ENCODE measurements at regions not wholly inside any gene's neighbourhood (a gene's known extent, or its start where the extent isn't known, plus 50 kb on each side); places are given as distances from the start of the nearest gene placed in this dataset.

DNA sequence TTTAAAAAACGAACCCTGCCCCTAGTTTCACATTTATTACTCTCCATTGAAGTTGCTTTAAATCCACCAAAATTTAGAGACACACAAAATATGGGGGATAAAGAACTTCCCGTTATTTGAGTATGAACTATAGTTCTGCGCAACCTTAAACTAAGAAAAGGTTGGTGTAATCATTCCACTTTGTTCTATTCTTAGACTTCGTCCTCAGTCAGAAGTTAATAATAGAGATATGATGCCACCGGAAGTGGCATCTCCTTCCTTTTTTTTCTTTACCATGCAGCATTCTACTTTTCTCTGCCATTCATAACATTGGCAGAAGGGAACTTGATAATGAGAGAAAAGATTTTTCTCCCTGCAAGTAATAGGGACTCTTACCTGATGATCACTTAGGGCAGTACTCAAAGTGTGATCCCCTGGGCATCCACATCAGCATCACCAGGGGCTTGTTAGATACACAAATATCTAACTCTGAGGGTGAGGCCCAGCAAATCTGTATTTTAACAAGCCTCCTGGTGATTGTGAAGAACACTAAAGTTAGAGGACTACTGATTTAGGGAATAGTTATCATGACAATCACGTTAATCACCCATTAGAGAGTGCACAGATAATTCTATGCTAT, 147.7 kb upstream of the DTNA start:
- H3K23me2 ChIP-seq (ENCODE audit: low read depth, low read length), result no peaks in the 10 kb centered on the region
- TF ChIP-seq SP1 (IDR thresholded peaks at IDR 0.05; ENCODE audit: low read depth, low read length) (no peak), PHF8 (conservative IDR thresholded peaks at IDR 0.05; ENCODE audit: low read depth, low read length) (no peak), EP300 (IDR thresholded peaks at IDR 0.05; ENCODE audit: borderline replicate concordance in 1 of 2, low read depth in 2 of 2, low read length in 2 of 2) (no peak), RNF2 (IDR thresholded peaks at IDR 0.05; ENCODE audit: borderline replicate concordance, low read depth, low read length, missing control alignments, poor library complexity, severe bottlenecking) (no peak)
- TF ChIP-seq, protein P1, sequence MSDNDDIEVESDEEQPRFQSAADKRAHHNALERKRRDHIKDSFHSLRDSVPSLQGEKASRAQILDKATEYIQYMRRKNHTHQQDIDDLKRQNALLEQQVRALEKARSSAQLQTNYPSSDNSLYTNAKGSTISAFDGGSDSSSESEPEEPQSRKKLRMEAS (IDR thresholded peaks at IDR 0.05), result no peak
- TF ChIP-seq, protein P2, sequence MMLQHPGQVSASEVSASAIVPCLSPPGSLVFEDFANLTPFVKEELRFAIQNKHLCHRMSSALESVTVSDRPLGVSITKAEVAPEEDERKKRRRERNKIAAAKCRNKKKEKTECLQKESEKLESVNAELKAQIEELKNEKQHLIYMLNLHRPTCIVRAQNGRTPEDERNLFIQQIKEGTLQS (IDR thresholded peaks at IDR 0.05; ENCODE audit: insufficient read depth, low read depth, low read length), result no peak
- DNase-seq (ENCODE audit: low read depth in 1 of 2, low spot score in 2 of 2) (no peak), FAIRE-seq (no peak)
- no peak overlapping the region for H3K56ac ChIP-seq (replicated peaks; ENCODE audit: insufficient read length, low read depth, low read length)
- H4K20me1 ChIP-seq (replicated peaks in 1 of 2; ENCODE audit: control insufficient read depth in 1 of 2, insufficient read depth in 2 of 2, low read length in 2 of 2), result no peaks in the 10 kb centered on the region
- no peak overlapping the region for H4K91ac ChIP-seq (replicated peaks; ENCODE audit: insufficient read length, low read length)
- POLR2A ChIA-PET (ENCODE audit: partially characterized antibody), result no interaction called here
- no peak overlapping the region for H2BK15ac ChIP-seq (ENCODE audit: low read length)
- CTCF ChIA-PET (ENCODE audit: partially characterized antibody), result no interaction called here
- H2BK120ac ChIP-seq (replicated peaks; ENCODE audit: low read depth, low read length), result no peak overlapping the region
- H3K14ac ChIP-seq (ENCODE audit: insufficient read length), result no peak overlapping the region
- H2BK12ac ChIP-seq (ENCODE audit: low read depth, low read length), result no peak overlapping the region
- H2BK5ac ChIP-seq (ENCODE audit: low read depth, low read length), result no peak overlapping the region
- peaks cover 6 to 11% of the 10 kb centered on the region in 2 experiments for H3K9me3 ChIP-seq (ENCODE audit: insufficient read depth in 2 of 2, low read depth in 1 of 2, low read length in 1 of 2)
- H3K23ac ChIP-seq (ENCODE audit: insufficient read length), result no peak overlapping the region
- no peaks in the 10 kb centered on the region for H3K4me1 ChIP-seq (replicated peaks in 1 of 4; ENCODE audit: control insufficient read depth in 3 of 4, insufficient read depth in 4 of 4, low read length in 3 of 4)
- H3K79me2 ChIP-seq (ENCODE audit: control insufficient read depth in 1 of 2, insufficient read depth in 2 of 2, low read length in 2 of 2), result 0 out of 4 replicates have a peak, but pooled peaks cover 0 to 5% of the 10 kb centered on the region in 2 experiments
- no peak overlapping the region for H3K4ac ChIP-seq (replicated peaks; ENCODE audit: insufficient read length, low read depth, low read length)
- no peak overlapping the region for H4K5ac ChIP-seq (ENCODE audit: insufficient read length, low read depth, low read length)
- H3K27ac ChIP-seq (ENCODE audit: low read depth, low read length), result no peak overlapping the region
- no peaks in the 10 kb centered on the region for H3K36me3 ChIP-seq (ENCODE audit: control insufficient read depth in 2 of 4, insufficient read depth in 4 of 4, low read length in 3 of 4)
- H3K27me3 ChIP-seq (replicated peaks in 1 of 4; ENCODE audit: control insufficient read depth in 3 of 4, extremely low read depth in 1 of 4, insufficient read depth in 3 of 4, low read length in 3 of 4), result 0 out of 7 replicates have a peak, but pooled peaks cover 0 to 1% (median 0%) of the 10 kb centered on the region in 4 experiments
- H3K9ac ChIP-seq (replicated peaks in 1 of 4; ENCODE audit: extremely low read depth in 1 of 4, low read depth in 3 of 4, low read length in 3 of 4), result no peak overlapping the region
- H3K4me2 ChIP-seq (ENCODE audit: insufficient read depth in 1 of 2, low read depth in 2 of 2, low read length in 2 of 2), result no peak overlapping the region
- no peak overlapping the region for H3K4me3 ChIP-seq (ENCODE audit: extremely low read depth in 1 of 4, insufficient read depth in 2 of 4, low read depth in 3 of 4, low read length in 4 of 4)
- H2AK5ac ChIP-seq (ENCODE audit: low read depth, low read length), result no peak overlapping the region
- 90 to 100% methylated on average over 1 to 6 of the region's 6 CpGs for WGBS, 2 experiments (ENCODE audit: extremely low coverage in 1 of 2, insufficient coverage in 1 of 2, insufficient read length in 1 of 2, insufficient replicate concordance in 2 of 2, low coverage in 1 of 2, low lambda C conversion rate in 2 of 2, missing lambda C conversion rate in 1 of 2)
- H2BK20ac ChIP-seq (ENCODE audit: low read length), result no peak overlapping the region
- no peak overlapping the region for H3K18ac ChIP-seq (ENCODE audit: extremely low read depth, low read length)
- H4K8ac ChIP-seq (ENCODE audit: extremely low read depth, insufficient read depth, low read length), result no peak overlapping the region
- H2AFZ ChIP-seq (ENCODE audit: low read length), result no peak overlapping the region
- no peaks in the 10 kb centered on the region for H3K79me1 ChIP-seq (ENCODE audit: low read depth, low read length)
